ENCODE measurements at regions not wholly inside any gene's neighbourhood (a gene's known extent, or its start where the extent isn't known, plus 50 kb on each side); places are given as distances from the start of the nearest gene placed in this dataset.

GRCh38 chr2:217038001-217038400, 178.1 kb upstream of the TNP1 start:
- no peaks in the 10 kb centered on the region for H3K79me2 ChIP-seq (ENCODE audit: insufficient read depth, low read length)
- TF ChIP-seq EZH2 (IDR thresholded peaks at IDR 0.05; ENCODE audit: borderline replicate concordance, low read depth, low read length, severe bottlenecking) (no peak), CTCF (IDR thresholded peaks at IDR 0.05; ENCODE audit: borderline replicate concordance, extremely low read depth, low read length, poor library complexity, severe bottlenecking) (no peak)
- H2AFZ ChIP-seq (ENCODE audit: low read depth, low read length): no peak overlapping the region
- H4K20me1 ChIP-seq (ENCODE audit: insufficient read depth, low read length): no peaks in the 10 kb centered on the region
- no peak overlapping the region for H3K27ac ChIP-seq (ENCODE audit: low read length)
- H3K9ac ChIP-seq (ENCODE audit: low read depth, low read length): no peak overlapping the region
- H3K27me3 ChIP-seq (ENCODE audit: insufficient read depth, low read length, poor library complexity): peaks cover 5% of the 10 kb centered on the region
- H3K4me2 ChIP-seq (ENCODE audit: insufficient read depth, low read length): no peak overlapping the region
- no peaks in the 10 kb centered on the region for H3K9me3 ChIP-seq (ENCODE audit: insufficient read depth, low read length, severe bottlenecking)
- ATAC-seq (ENCODE audit: insufficient read depth, low read depth) (no peak), DNase-seq (no peak)
- H3K36me3 ChIP-seq (ENCODE audit: insufficient read depth, low read length): no peaks in the 10 kb centered on the region
- H3K4me1 ChIP-seq (ENCODE audit: insufficient read depth, low read length): no peaks in the 10 kb centered on the region
- H3K4me3 ChIP-seq (ENCODE audit: low read depth in 1 of 2, low read length in 2 of 2): no peak overlapping the region

DNA sequence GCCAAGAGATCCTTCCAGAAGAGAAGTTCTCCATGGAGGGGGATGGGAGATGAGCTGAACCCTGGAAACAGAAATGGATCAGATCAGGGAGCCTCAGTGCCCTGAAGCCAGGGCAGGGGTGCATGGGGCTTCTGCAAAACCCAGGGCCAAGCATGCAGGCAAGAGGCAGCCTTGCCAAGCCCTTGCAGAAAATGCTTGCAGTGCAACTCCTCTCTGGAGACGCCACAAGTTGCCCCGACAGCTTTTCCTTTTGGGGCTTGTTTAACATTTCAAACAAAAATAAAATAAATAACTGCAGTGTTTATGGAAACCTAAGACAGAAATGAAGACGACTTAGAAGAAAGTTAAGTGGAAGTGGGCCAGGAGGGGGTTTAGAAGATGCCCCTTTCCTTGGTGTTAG, 177.5 kb upstream of the TNP1 start:
- Histone ChIP-seq H3K4me2 (ENCODE audit: insufficient read depth, low read length) (no peak overlapping the region), H3K4me1 (ENCODE audit: insufficient read depth, low read length) (no peaks in the 10 kb centered on the region), H2AFZ (ENCODE audit: low read depth, low read length) (no peak overlapping the region), H3K9ac (ENCODE audit: low read depth, low read length) (no peak overlapping the region), H4K20me1 (ENCODE audit: insufficient read depth, low read length) (no peaks in the 10 kb centered on the region), H3K27ac (ENCODE audit: low read length) (no peak overlapping the region), H3K79me2 (ENCODE audit: insufficient read depth, low read length) (no peaks in the 10 kb centered on the region), H3K36me3 (ENCODE audit: insufficient read depth, low read length) (no peaks in the 10 kb centered on the region), H3K27me3 (ENCODE audit: insufficient read depth, low read length, poor library complexity) (peaks cover 6% of the 10 kb centered on the region), H3K9me3 (ENCODE audit: insufficient read depth, low read length, severe bottlenecking) (no peaks in the 10 kb centered on the region), H3K4me3 (ENCODE audit: low read depth in 1 of 2, low read length in 2 of 2) (no peak overlapping the region)
- TF ChIP-seq CTCF (IDR thresholded peaks at IDR 0.05; ENCODE audit: borderline replicate concordance, extremely low read depth, low read length, poor library complexity, severe bottlenecking) (no peak), EZH2 (IDR thresholded peaks at IDR 0.05; ENCODE audit: borderline replicate concordance, low read depth, low read length, severe bottlenecking) (no peak)
- no peak for DNase-seq
- no peak for ATAC-seq (ENCODE audit: insufficient read depth, low read depth)

DNA sequence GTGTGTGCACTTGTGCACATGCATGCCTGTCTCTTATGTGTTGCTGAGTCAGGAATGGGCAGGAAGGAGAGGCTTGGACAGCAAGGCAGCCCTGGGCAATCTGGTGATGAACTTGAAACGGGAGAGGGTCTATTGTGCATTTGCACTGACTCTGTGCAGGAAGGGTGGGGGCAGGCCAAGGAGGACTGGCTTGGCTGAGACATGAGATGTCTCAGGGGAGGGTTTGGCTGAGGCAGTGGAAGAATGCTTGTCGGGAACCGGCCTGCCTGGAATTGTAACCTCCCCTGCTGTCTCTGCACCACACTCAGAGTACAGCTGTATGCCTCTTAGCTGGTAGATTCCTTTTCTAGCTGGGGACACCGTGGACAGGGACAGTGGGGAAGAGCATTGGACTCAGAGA, 176.1 kb upstream of the TNP1 start:
- ATAC-seq (ENCODE audit: insufficient read depth, low read depth): no peak
- H3K4me3 ChIP-seq (ENCODE audit: low read depth in 1 of 2, low read length in 2 of 2): no peak overlapping the region
- H3K9me3 ChIP-seq (ENCODE audit: insufficient read depth, low read length, severe bottlenecking): no peaks in the 10 kb centered on the region
- no peaks in the 10 kb centered on the region for H3K36me3 ChIP-seq (ENCODE audit: insufficient read depth, low read length)
- no peak overlapping the region for H3K27ac ChIP-seq (ENCODE audit: low read length)
- H2AFZ ChIP-seq (ENCODE audit: low read depth, low read length): no peak overlapping the region
- no peaks in the 10 kb centered on the region for H3K4me1 ChIP-seq (ENCODE audit: insufficient read depth, low read length)
- no peak overlapping the region for H3K4me2 ChIP-seq (ENCODE audit: insufficient read depth, low read length)
- no peaks in the 10 kb centered on the region for H4K20me1 ChIP-seq (ENCODE audit: insufficient read depth, low read length)
- H3K9ac ChIP-seq (ENCODE audit: low read depth, low read length): no peak overlapping the region
- H3K79me2 ChIP-seq (ENCODE audit: insufficient read depth, low read length): no peaks in the 10 kb centered on the region
- TF ChIP-seq EZH2 (IDR thresholded peaks at IDR 0.05; ENCODE audit: borderline replicate concordance, low read depth, low read length, severe bottlenecking) (no peak), CTCF (IDR thresholded peaks at IDR 0.05; ENCODE audit: borderline replicate concordance, extremely low read depth, low read length, poor library complexity, severe bottlenecking) (no peak)
- H3K27me3 ChIP-seq (ENCODE audit: insufficient read depth, low read length, poor library complexity): peaks cover 8% of the 10 kb centered on the region
- DNase-seq: no peak

DNA sequence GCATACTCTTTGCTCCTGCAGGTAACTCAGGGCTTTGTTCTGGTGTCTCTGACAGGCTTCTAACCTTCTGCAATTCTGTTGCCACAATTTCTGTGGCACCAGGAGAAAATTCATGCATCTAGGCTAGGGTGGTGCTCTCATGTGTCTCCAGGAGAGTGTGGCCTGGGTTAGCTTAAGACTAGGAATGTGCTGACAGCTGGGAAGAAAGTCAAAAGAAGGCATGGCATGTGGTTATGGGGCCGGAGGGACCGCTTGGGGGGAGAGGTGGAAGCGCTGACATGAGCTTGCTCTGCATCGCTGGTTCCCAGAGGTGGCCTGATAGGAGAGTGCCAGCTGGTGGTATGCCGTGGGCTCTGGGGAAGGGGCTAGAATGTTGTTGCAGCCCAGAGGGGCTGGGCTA, 173.3 kb upstream of the TNP1 start:
- ATAC-seq (ENCODE audit: insufficient read depth, low read depth): no peak
- no peak overlapping the region for H2AFZ ChIP-seq (ENCODE audit: low read depth, low read length)
- no peak for DNase-seq
- H3K36me3 ChIP-seq (ENCODE audit: insufficient read depth, low read length): no peaks in the 10 kb centered on the region
- no peak overlapping the region for H3K9ac ChIP-seq (ENCODE audit: low read depth, low read length)
- no peaks in the 10 kb centered on the region for H3K79me2 ChIP-seq (ENCODE audit: insufficient read depth, low read length)
- no peaks in the 10 kb centered on the region for H3K9me3 ChIP-seq (ENCODE audit: insufficient read depth, low read length, severe bottlenecking)
- no peak overlapping the region for H3K4me3 ChIP-seq (ENCODE audit: low read depth in 1 of 2, low read length in 2 of 2)
- no peaks in the 10 kb centered on the region for H3K4me1 ChIP-seq (ENCODE audit: insufficient read depth, low read length)
- no peak overlapping the region for H3K27ac ChIP-seq (ENCODE audit: low read length)
- no peak overlapping the region for H3K4me2 ChIP-seq (ENCODE audit: insufficient read depth, low read length)
- TF ChIP-seq EZH2 (IDR thresholded peaks at IDR 0.05; ENCODE audit: borderline replicate concordance, low read depth, low read length, severe bottlenecking) (no peak), CTCF (IDR thresholded peaks at IDR 0.05; ENCODE audit: borderline replicate concordance, extremely low read depth, low read length, poor library complexity, severe bottlenecking) (no peak)
- peaks cover 8% of the 10 kb centered on the region for H3K27me3 ChIP-seq (ENCODE audit: insufficient read depth, low read length, poor library complexity)
- no peaks in the 10 kb centered on the region for H4K20me1 ChIP-seq (ENCODE audit: insufficient read depth, low read length)
